Activated T-cell treated with anti-CD3 and anti-CD28 coated beads, Interleukin-2, amount 50 U/mL, for 24 hours (primary cell): ENCODE measurements at regions not wholly inside any gene's neighbourhood (a gene's known extent, or its start where the extent isn't known, plus 50 kb on each side); places are given as distances from the start of the nearest gene placed in this dataset.
A peak's percentile ranks its signal among the peaks of the same experiment; 100 is the strongest.
"Not testable (repeated sequence)": the region's sequence is repeated elsewhere in the genome, so short reads cannot be mapped to it uniquely, and the experiment has no call there.

Source experiments
- DNase-seq: peaks from one replicate; pipeline ENCODE4 v3.0.0-alpha.2; 2020
- H3K27ac Mint-ChIP-seq: 2 replicates; pipeline ENCODE4 v1.8.0; 2020; ENCODE audit warnings: mild to moderate bottlenecking, mixed read lengths
- H3K27me3 Mint-ChIP-seq: 2 replicates; pipeline ENCODE4 v1.8.0; 2020; ENCODE audit warnings: mixed read lengths
- H3K36me3 Mint-ChIP-seq: 2 replicates; pipeline ENCODE4 v1.8.0; 2020; ENCODE audit warnings: low read depth, mixed read lengths
- H3K4me1 Mint-ChIP-seq: 2 replicates; pipeline ENCODE4 v1.8.0; 2020; ENCODE audit warnings: low read depth, mixed read lengths
- H3K4me3 Mint-ChIP-seq: 2 replicates; pipeline ENCODE4 v1.8.0; 2020; ENCODE audit warnings: mild to moderate bottlenecking, moderate library complexity, mixed read lengths
- H3K9me3 Mint-ChIP-seq: 2 replicates; pipeline ENCODE4 v1.8.0; 2020; ENCODE audit warnings: mixed read lengths

GRCh38 chr3:18556503-18557135 is 131.5 kb upstream of the SATB1 start:
- H3K36me3 Mint-ChIP-seq: peaks cover 15% of the 10 kb centered on the region
- H3K4me1 Mint-ChIP-seq: peaks cover 69% of the 10 kb centered on the region
- peak overlapping the region; percentile 48 for H3K4me3 Mint-ChIP-seq
- H3K27ac Mint-ChIP-seq: peak overlapping the region; percentile 99
- peak; percentile 70 for DNase-seq
- no peaks in the 10 kb centered on the region for H3K27me3 Mint-ChIP-seq
- H3K9me3 Mint-ChIP-seq: peaks cover 17% of the 10 kb centered on the region

GRCh38 chr3:18556001-18556408 is 130.9 kb upstream of the SATB1 start:
- Mint-ChIP-seq H3K9me3 (peaks cover 17% of the 10 kb centered on the region), H3K4me3 (peak overlapping the region; percentile 48), H3K4me1 (peaks cover 66% of the 10 kb centered on the region), H3K27me3 (no peaks in the 10 kb centered on the region), H3K36me3 (peaks cover 15% of the 10 kb centered on the region), H3K27ac (peak overlapping the region; percentile 99)
- peak; percentile 55 for DNase-seq

- not testable (repeated sequence) for H3K27ac Mint-ChIP-seq, H3K27me3 Mint-ChIP-seq
Observed at GRCh38 chr3:18552579-18553105, 127.5 kb upstream of the SATB1 start.

GRCh38 chr3:18546632-18547031 is 121.5 kb upstream of the SATB1 start:
- DNase-seq: no peak
- peak overlapping the region; percentile 6 for H3K27ac Mint-ChIP-seq
- H3K36me3 Mint-ChIP-seq: peaks cover 8% of the 10 kb centered on the region
- no peak overlapping the region for H3K4me3 Mint-ChIP-seq
- peaks cover 9% of the 10 kb centered on the region for H3K9me3 Mint-ChIP-seq
- peaks cover 12% of the 10 kb centered on the region for H3K4me1 Mint-ChIP-seq
- no peaks in the 10 kb centered on the region for H3K27me3 Mint-ChIP-seq

More at GRCh38 chr3:18552579-18553105, 127.5 kb upstream of the SATB1 start:
- DNase-seq, H3K4me3 Mint-ChIP-seq: not testable (repeated sequence)
- Mint-ChIP-seq H3K9me3 (peaks cover 16% of the 10 kb centered on the region), H3K4me1 (peaks cover 34% of the 10 kb centered on the region), H3K36me3 (peaks cover 13% of the 10 kb centered on the region)

- Mint-ChIP-seq H3K9me3 (peaks cover 6% of the 10 kb centered on the region), H3K27me3 (no peaks in the 10 kb centered on the region), H3K27ac (peak overlapping the region; percentile 38), H3K4me3 (no peak overlapping the region), H3K4me1 (peaks cover 12% of the 10 kb centered on the region), H3K36me3 (peaks cover 8% of the 10 kb centered on the region)
- DNase-seq: no peak
Observed at GRCh38 chr3:18544146-18544545, 119.0 kb upstream of the SATB1 start.

- Mint-ChIP-seq H3K36me3 (no peaks in the 10 kb centered on the region), H3K4me3 (no peak overlapping the region), H3K9me3 (no peaks in the 10 kb centered on the region), H3K4me1 (no peaks in the 10 kb centered on the region), H3K27ac (no peak overlapping the region), H3K27me3 (no peaks in the 10 kb centered on the region)
- no peak for DNase-seq
Observed at GRCh38 chr3:18538463-18539230, 113.5 kb upstream of the SATB1 start.

GRCh38 chr3:18533039-18533438 is 107.9 kb upstream of the SATB1 start:
- H3K36me3 Mint-ChIP-seq: peaks cover 24% of the 10 kb centered on the region
- H3K27me3 Mint-ChIP-seq: no peaks in the 10 kb centered on the region
- no peak for DNase-seq
- H3K27ac Mint-ChIP-seq: no peak overlapping the region
- no peaks in the 10 kb centered on the region for H3K9me3 Mint-ChIP-seq
- no peak overlapping the region for H3K4me3 Mint-ChIP-seq
- H3K4me1 Mint-ChIP-seq: peaks cover 23% of the 10 kb centered on the region

- Mint-ChIP-seq H3K27me3 (no peaks in the 10 kb centered on the region), H3K27ac (no peak overlapping the region), H3K36me3 (peaks cover 34% of the 10 kb centered on the region), H3K4me3 (no peak overlapping the region), H3K4me1 (peaks cover 27% of the 10 kb centered on the region), H3K9me3 (peaks cover under 1% of the 10 kb centered on the region)
- no peak for DNase-seq
Observed at GRCh38 chr3:18531662-18532061, 106.5 kb upstream of the SATB1 start.

- Mint-ChIP-seq H3K9me3 (peaks cover 16% of the 10 kb centered on the region), H3K27me3 (no peaks in the 10 kb centered on the region), H3K4me3 (no peak overlapping the region), H3K27ac (no peak overlapping the region), H3K4me1 (peaks cover 27% of the 10 kb centered on the region), H3K36me3 (peaks cover 51% of the 10 kb centered on the region)
- DNase-seq: no peak
Observed at GRCh38 chr3:18529631-18530030, 104.5 kb upstream of the SATB1 start.

- Mint-ChIP-seq H3K4me1 (peaks cover 20% of the 10 kb centered on the region), H3K9me3 (peaks cover 28% of the 10 kb centered on the region), H3K27me3 (no peaks in the 10 kb centered on the region), H3K4me3 (no peak overlapping the region), H3K27ac (no peak overlapping the region), H3K36me3 (peaks cover 66% of the 10 kb centered on the region)
- DNase-seq: no peak
Observed at GRCh38 chr3:18527691-18528090, 102.6 kb upstream of the SATB1 start.

- Mint-ChIP-seq H3K4me3 (no peak overlapping the region), H3K27me3 (no peaks in the 10 kb centered on the region), H3K27ac (no peak overlapping the region), H3K9me3 (peaks cover 28% of the 10 kb centered on the region), H3K36me3 (peaks cover 65% of the 10 kb centered on the region), H3K4me1 (peaks cover 17% of the 10 kb centered on the region)
- no peak for DNase-seq
Observed at GRCh38 chr3:18526667-18527066, 101.5 kb upstream of the SATB1 start.

- H3K9me3 Mint-ChIP-seq, H3K27me3 Mint-ChIP-seq, DNase-seq, H3K27ac Mint-ChIP-seq, H3K4me3 Mint-ChIP-seq: not testable (repeated sequence)
- Mint-ChIP-seq H3K4me1 (peaks cover 15% of the 10 kb centered on the region), H3K36me3 (peaks cover 11% of the 10 kb centered on the region)
Observed at GRCh38 chr3:18516170-18516569, 91.0 kb upstream of the SATB1 start.

- no peak overlapping the region for H3K4me3 Mint-ChIP-seq
- H3K27me3 Mint-ChIP-seq: no peaks in the 10 kb centered on the region
- peaks cover 23% of the 10 kb centered on the region for H3K4me1 Mint-ChIP-seq
- H3K9me3 Mint-ChIP-seq: no peaks in the 10 kb centered on the region
- DNase-seq: no peak
- H3K36me3 Mint-ChIP-seq: peaks cover 11% of the 10 kb centered on the region
- no peak overlapping the region for H3K27ac Mint-ChIP-seq
Observed at GRCh38 chr3:18513091-18513490, 88.0 kb upstream of the SATB1 start.

- H3K4me1 Mint-ChIP-seq: peaks cover 23% of the 10 kb centered on the region
- DNase-seq: no peak
- no peaks in the 10 kb centered on the region for H3K9me3 Mint-ChIP-seq
- H3K27ac Mint-ChIP-seq: peak overlapping the region; percentile 7
- H3K4me3 Mint-ChIP-seq: no peak overlapping the region
- no peaks in the 10 kb centered on the region for H3K27me3 Mint-ChIP-seq
- H3K36me3 Mint-ChIP-seq: peaks cover 11% of the 10 kb centered on the region
Observed at GRCh38 chr3:18512007-18512406, 86.9 kb upstream of the SATB1 start.

GRCh38 chr3:18510947-18511346 is 85.8 kb upstream of the SATB1 start:
- no peak overlapping the region for H3K27ac Mint-ChIP-seq
- no peak overlapping the region for H3K4me3 Mint-ChIP-seq
- H3K36me3 Mint-ChIP-seq: peaks cover 8% of the 10 kb centered on the region
- H3K27me3 Mint-ChIP-seq: no peaks in the 10 kb centered on the region
- H3K4me1 Mint-ChIP-seq: peaks cover 23% of the 10 kb centered on the region
- DNase-seq: no peak
- H3K9me3 Mint-ChIP-seq: no peaks in the 10 kb centered on the region
